Adrenal gland (tissue), 5 donors: ENCODE measurements at regions not wholly inside any gene's neighbourhood (a gene's known extent, or its start where the extent isn't known, plus 50 kb on each side); places are given as distances from the start of the nearest gene placed in this dataset.

ENCODE experiments used
- POLR2A ChIP-seq, 2 donors: fragments of 450-650 bp; IDR thresholded peaks; one replicate each; pipeline ENCODE4 v1.6.1; 2017; ENCODE audit warnings: antibody characterized with exemption in 2 of 2, mild to moderate bottlenecking in 2 of 2, moderate library complexity in 1 of 2
- TF ChIP-seq, protein P1 (sequence below), 6 experiments: fragments of 450-650 bp in 4 of 6; fragments of 200-600 bp in 2 of 6; sonication (generic) in 1 of 6; IDR thresholded peaks; 1 replicate in 5 of 6; 2 replicates in 1 of 6; pipeline versions ENCODE4 v1.5.1 to v1.8.0; 2016 to 2021; ENCODE audit warnings: antibody characterized with exemption in 6 of 6, mild to moderate bottlenecking in 2 of 6, moderate library complexity in 1 of 6
- donor health status: DM: no; HTN: no; CAD: no.

DNA sequence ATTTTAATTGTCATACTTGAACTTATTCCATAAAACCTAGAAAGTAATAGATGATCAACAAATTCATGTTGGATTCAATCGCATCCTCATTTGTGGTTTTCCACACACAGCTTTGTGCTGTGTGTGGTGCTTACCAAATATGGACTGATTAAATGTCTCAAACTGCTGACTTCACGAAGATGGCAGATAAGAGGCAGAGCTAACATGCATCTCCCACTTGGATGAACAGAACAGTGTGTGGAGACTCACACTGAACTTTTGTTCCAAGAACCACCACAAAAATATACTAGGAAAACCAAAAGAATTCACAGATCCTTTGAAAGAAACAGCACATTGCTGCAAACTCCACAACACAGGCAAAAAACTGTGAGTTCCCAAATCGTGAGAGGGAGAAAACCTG, 603.7 kb downstream of the TENT5A start:
- TF ChIP-seq, protein P1, sequence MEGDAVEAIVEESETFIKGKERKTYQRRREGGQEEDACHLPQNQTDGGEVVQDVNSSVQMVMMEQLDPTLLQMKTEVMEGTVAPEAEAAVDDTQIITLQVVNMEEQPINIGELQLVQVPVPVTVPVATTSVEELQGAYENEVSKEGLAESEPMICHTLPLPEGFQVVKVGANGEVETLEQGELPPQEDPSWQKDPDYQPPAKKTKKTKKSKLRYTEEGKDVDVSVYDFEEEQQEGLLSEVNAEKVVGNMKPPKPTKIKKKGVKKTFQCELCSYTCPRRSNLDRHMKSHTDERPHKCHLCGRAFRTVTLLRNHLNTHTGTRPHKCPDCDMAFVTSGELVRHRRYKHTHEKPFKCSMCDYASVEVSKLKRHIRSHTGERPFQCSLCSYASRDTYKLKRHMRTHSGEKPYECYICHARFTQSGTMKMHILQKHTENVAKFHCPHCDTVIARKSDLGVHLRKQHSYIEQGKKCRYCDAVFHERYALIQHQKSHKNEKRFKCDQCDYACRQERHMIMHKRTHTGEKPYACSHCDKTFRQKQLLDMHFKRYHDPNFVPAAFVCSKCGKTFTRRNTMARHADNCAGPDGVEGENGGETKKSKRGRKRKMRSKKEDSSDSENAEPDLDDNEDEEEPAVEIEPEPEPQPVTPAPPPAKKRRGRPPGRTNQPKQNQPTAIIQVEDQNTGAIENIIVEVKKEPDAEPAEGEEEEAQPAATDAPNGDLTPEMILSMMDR (IDR thresholded peaks at IDR 0.05): no peak
- TF ChIP-seq POLR2A (IDR thresholded peaks at IDR 0.05): no peak
